ENCODE measurements at regions not wholly inside any gene's neighbourhood (a gene's known extent, or its start where the extent isn't known, plus 50 kb on each side); places are given as distances from the start of the nearest gene placed in this dataset.
A peak's percentile ranks its signal among the peaks of the same experiment; 100 is the strongest.

- Histone ChIP-seq H3K4me1 (ENCODE audit: control insufficient read depth, insufficient read depth, low read length) (no peaks in the 10 kb centered on the region), H3K4me3 (ENCODE audit: low read length) (no peak overlapping the region), H3K36me3 (ENCODE audit: control insufficient read depth, insufficient read depth, low read length) (no peaks in the 10 kb centered on the region), H3K27me3 (ENCODE audit: control insufficient read depth, insufficient read depth, low read length) (no peaks in the 10 kb centered on the region), H3K27ac (ENCODE audit: low read depth, low read length) (no peak overlapping the region), H3K9ac (ENCODE audit: low read length) (no peak overlapping the region)
Observed at GRCh38 chr5:74384851-74385250, 255.7 kb downstream of the ENC1 start.

- H3K27ac ChIP-seq (ENCODE audit: low read depth, low read length) = peak overlapping the region; percentile 27
- no peak overlapping the region for H3K9ac ChIP-seq (ENCODE audit: low read length)
- H3K4me3 ChIP-seq (ENCODE audit: low read length) = no peak overlapping the region
Observed at GRCh38 chr5:74382987-74383593, 257.4 kb downstream of the ENC1 start.

DNA sequence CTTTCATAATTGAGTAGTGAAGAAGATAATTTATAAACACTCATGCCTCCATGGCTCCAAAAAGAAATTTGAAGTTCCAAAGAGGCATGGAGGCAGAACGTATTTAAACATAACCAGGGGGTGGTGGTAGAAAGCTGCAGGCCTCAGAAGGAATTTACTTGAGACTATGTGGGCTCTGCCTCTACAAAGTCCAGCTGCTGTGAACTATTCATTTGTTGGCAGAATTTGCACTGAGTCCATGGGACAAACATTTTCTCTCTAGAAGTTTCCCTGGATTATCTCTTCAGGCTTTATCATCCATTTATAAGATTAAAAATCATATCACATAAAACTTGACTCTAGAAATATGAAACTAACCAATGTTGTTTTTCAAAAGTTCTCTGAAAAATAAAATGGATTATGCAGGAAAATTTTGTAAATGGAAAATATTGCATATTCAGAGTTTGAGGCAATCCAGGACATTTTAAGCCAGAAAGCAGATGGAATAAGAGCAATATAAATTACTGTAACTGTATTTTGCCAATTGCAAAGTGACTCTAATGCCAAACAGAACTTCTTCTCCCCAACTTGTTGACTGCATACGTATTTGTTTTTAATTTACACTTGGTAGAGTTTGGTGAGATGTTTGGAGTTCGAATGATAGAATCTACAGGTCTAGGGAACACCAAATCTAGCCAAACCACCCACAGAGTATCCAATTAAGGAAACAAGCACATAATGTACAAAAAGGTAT is 258.2 kb downstream of the ENC1 start:
- Histone ChIP-seq H3K4me3 (ENCODE audit: low read length) (no peak overlapping the region), H3K36me3 (ENCODE audit: control insufficient read depth, insufficient read depth, low read length) (no peaks in the 10 kb centered on the region), H3K27ac (ENCODE audit: low read depth, low read length) (no peak overlapping the region), H3K9ac (ENCODE audit: low read length) (no peak overlapping the region), H3K4me1 (ENCODE audit: control insufficient read depth, insufficient read depth, low read length) (no peaks in the 10 kb centered on the region), H3K27me3 (ENCODE audit: control insufficient read depth, insufficient read depth, low read length) (no peaks in the 10 kb centered on the region)

More at GRCh38 chr5:74382987-74383593, 257.4 kb downstream of the ENC1 start:
- H3K4me1 ChIP-seq (ENCODE audit: control insufficient read depth, insufficient read depth, low read length) = no peaks in the 10 kb centered on the region
- no peaks in the 10 kb centered on the region for H3K36me3 ChIP-seq (ENCODE audit: control insufficient read depth, insufficient read depth, low read length)
- no peaks in the 10 kb centered on the region for H3K27me3 ChIP-seq (ENCODE audit: control insufficient read depth, insufficient read depth, low read length)

GRCh38 chr5:74380193-74380592 is 260.3 kb downstream of the ENC1 start:
- no peak overlapping the region for H3K27ac ChIP-seq (ENCODE audit: low read depth, low read length)
- no peak overlapping the region for H3K4me3 ChIP-seq (ENCODE audit: low read length)
- no peaks in the 10 kb centered on the region for H3K27me3 ChIP-seq (ENCODE audit: control insufficient read depth, insufficient read depth, low read length)
- H3K36me3 ChIP-seq (ENCODE audit: control insufficient read depth, insufficient read depth, low read length) = no peaks in the 10 kb centered on the region
- no peak overlapping the region for H3K9ac ChIP-seq (ENCODE audit: low read length)
- no peaks in the 10 kb centered on the region for H3K4me1 ChIP-seq (ENCODE audit: control insufficient read depth, insufficient read depth, low read length)

DNA sequence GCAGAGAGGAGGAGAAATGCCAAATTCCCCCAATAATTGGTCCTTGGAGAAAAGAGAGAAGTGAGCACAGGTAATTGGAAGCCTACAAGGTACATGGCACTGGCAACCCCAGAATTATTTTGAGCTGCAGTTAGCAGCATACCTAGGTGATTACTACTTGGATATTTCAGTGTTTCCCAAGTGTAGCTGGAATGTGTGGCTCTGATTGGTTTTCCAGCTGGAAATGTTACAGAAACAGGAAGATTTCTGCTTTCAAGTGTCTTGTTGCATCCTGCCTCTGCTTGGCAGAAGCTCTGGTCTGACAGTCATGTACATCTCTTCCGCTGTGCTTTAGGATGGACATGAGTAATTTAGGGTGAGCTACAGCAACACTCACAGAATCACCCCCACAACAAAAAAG is 262.1 kb downstream of the ENC1 start:
- Histone ChIP-seq H3K36me3 (ENCODE audit: control insufficient read depth, insufficient read depth, low read length) (no peaks in the 10 kb centered on the region), H3K4me3 (ENCODE audit: low read length) (no peak overlapping the region), H3K4me1 (ENCODE audit: control insufficient read depth, insufficient read depth, low read length) (no peaks in the 10 kb centered on the region), H3K9ac (ENCODE audit: low read length) (no peak overlapping the region), H3K27me3 (ENCODE audit: control insufficient read depth, insufficient read depth, low read length) (no peaks in the 10 kb centered on the region), H3K27ac (ENCODE audit: low read depth, low read length) (no peak overlapping the region)

GRCh38 chr5:74376187-74376586 is 264.3 kb downstream of the ENC1 start:
- Histone ChIP-seq H3K27ac (ENCODE audit: low read depth, low read length) (no peak overlapping the region), H3K9ac (ENCODE audit: low read length) (no peak overlapping the region), H3K4me3 (ENCODE audit: low read length) (no peak overlapping the region), H3K4me1 (ENCODE audit: control insufficient read depth, insufficient read depth, low read length) (no peaks in the 10 kb centered on the region), H3K27me3 (ENCODE audit: control insufficient read depth, insufficient read depth, low read length) (no peaks in the 10 kb centered on the region), H3K36me3 (ENCODE audit: control insufficient read depth, insufficient read depth, low read length) (no peaks in the 10 kb centered on the region)

DNA sequence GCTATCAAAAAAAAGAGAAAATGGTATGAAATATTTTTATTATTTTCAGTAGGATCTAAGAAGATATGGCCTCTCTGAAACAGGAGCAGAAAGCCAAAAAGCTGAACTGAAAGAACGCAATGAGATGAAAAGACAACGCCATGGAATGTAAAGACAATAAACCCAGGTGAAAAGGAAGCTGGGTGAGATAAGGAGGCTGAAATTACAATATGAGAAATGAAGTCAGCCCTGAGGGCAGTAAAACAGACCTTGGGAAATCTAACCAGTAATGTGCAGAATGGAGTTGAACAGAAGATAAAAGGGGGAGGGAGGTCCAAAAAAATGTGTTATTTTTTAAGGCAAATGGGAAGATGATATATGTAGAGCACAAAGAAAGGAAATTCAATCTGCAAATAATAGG is 265.3 kb downstream of the ENC1 start:
- Histone ChIP-seq H3K36me3 (ENCODE audit: control insufficient read depth, insufficient read depth, low read length) (no peaks in the 10 kb centered on the region), H3K27ac (ENCODE audit: low read depth, low read length) (no peak overlapping the region), H3K4me1 (ENCODE audit: control insufficient read depth, insufficient read depth, low read length) (no peaks in the 10 kb centered on the region), H3K4me3 (ENCODE audit: low read length) (no peak overlapping the region), H3K27me3 (ENCODE audit: control insufficient read depth, insufficient read depth, low read length) (no peaks in the 10 kb centered on the region), H3K9ac (ENCODE audit: low read length) (no peak overlapping the region)

DNA sequence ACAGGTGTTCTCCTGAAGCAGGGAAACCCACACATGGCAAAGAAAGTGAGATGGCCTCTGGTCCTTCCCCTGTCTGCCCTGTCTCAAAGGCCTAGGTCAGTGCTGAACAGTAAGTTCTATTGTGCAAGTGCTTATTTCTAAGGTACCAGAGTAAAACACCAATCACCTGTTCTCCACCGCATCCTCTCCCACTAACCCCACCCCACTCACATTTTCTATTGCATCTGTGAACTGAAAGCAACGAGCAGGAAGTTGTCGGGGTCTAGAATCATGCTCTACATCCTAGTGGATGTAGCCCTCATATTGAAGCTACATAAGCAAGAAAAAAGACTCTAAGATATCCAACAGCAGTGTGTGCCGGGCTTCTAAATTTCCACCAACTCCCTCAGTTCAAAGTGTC is 265.9 kb downstream of the ENC1 start:
- Histone ChIP-seq H3K36me3 (ENCODE audit: control insufficient read depth, insufficient read depth, low read length) (no peaks in the 10 kb centered on the region), H3K4me1 (ENCODE audit: control insufficient read depth, insufficient read depth, low read length) (no peaks in the 10 kb centered on the region), H3K27me3 (ENCODE audit: control insufficient read depth, insufficient read depth, low read length) (no peaks in the 10 kb centered on the region), H3K4me3 (ENCODE audit: low read length) (no peak overlapping the region), H3K27ac (ENCODE audit: low read depth, low read length) (no peak overlapping the region), H3K9ac (ENCODE audit: low read length) (no peak overlapping the region)

DNA sequence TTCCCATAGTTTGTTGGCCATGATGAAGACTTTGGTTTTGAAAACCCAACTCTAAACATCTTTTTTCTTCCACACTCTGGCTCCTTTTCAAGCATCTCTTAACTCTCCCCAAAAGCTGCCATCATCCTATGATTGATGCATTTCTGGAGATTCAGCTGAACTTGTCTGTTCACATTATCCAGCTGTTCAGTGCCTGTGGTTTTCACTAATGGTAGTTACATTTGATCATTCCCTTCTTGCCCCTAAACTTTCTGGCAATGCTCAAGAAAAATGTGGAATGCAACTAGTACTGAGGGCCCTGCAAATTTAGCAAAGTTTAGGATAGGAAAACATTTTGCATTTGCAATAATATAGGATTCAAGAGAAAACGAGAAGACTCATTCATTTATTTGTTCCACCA is 267.5 kb downstream of the ENC1 start:
- Histone ChIP-seq H3K4me3 (ENCODE audit: low read length) (no peak overlapping the region), H3K9ac (ENCODE audit: low read length) (no peak overlapping the region), H3K27ac (ENCODE audit: low read depth, low read length) (no peak overlapping the region), H3K4me1 (ENCODE audit: control insufficient read depth, insufficient read depth, low read length) (no peaks in the 10 kb centered on the region), H3K27me3 (ENCODE audit: control insufficient read depth, insufficient read depth, low read length) (no peaks in the 10 kb centered on the region), H3K36me3 (ENCODE audit: control insufficient read depth, insufficient read depth, low read length) (no peaks in the 10 kb centered on the region)

GRCh38 chr5:74372502-74373064 is 267.9 kb downstream of the ENC1 start:
- H3K4me1 ChIP-seq (ENCODE audit: control insufficient read depth, insufficient read depth, low read length) = no peaks in the 10 kb centered on the region
- no peaks in the 10 kb centered on the region for H3K36me3 ChIP-seq (ENCODE audit: control insufficient read depth, insufficient read depth, low read length)
- no peak overlapping the region for H3K9ac ChIP-seq (ENCODE audit: low read length)
- no peak overlapping the region for H3K27ac ChIP-seq (ENCODE audit: low read depth, low read length)
- H3K27me3 ChIP-seq (ENCODE audit: control insufficient read depth, insufficient read depth, low read length) = no peaks in the 10 kb centered on the region
- no peak overlapping the region for H3K4me3 ChIP-seq (ENCODE audit: low read length)

- Histone ChIP-seq H3K4me1 (ENCODE audit: control insufficient read depth, insufficient read depth, low read length) (no peaks in the 10 kb centered on the region), H3K36me3 (ENCODE audit: control insufficient read depth, insufficient read depth, low read length) (no peaks in the 10 kb centered on the region), H3K9ac (ENCODE audit: low read length) (no peak overlapping the region), H3K27ac (ENCODE audit: low read depth, low read length) (no peak overlapping the region), H3K4me3 (ENCODE audit: low read length) (no peak overlapping the region), H3K27me3 (ENCODE audit: control insufficient read depth, insufficient read depth, low read length) (no peaks in the 10 kb centered on the region)
Observed at GRCh38 chr5:74372051-74372450, 268.5 kb downstream of the ENC1 start.

GRCh38 chr5:74371621-74372020 is 268.9 kb downstream of the ENC1 start:
- H3K9ac ChIP-seq (ENCODE audit: low read length) = no peak overlapping the region
- no peak overlapping the region for H3K4me3 ChIP-seq (ENCODE audit: low read length)
- H3K36me3 ChIP-seq (ENCODE audit: control insufficient read depth, insufficient read depth, low read length) = no peaks in the 10 kb centered on the region

GRCh38 chr5:74370168-74370567 is 270.4 kb downstream of the ENC1 start:
- Histone ChIP-seq H3K9ac (ENCODE audit: low read length) (no peak overlapping the region), H3K27me3 (ENCODE audit: control insufficient read depth, insufficient read depth, low read length) (no peaks in the 10 kb centered on the region), H3K36me3 (ENCODE audit: control insufficient read depth, insufficient read depth, low read length) (no peaks in the 10 kb centered on the region), H3K4me1 (ENCODE audit: control insufficient read depth, insufficient read depth, low read length) (no peaks in the 10 kb centered on the region), H3K27ac (ENCODE audit: low read depth, low read length) (no peak overlapping the region), H3K4me3 (ENCODE audit: low read length) (no peak overlapping the region)

More at GRCh38 chr5:74371621-74372020, 268.9 kb downstream of the ENC1 start:
- no peaks in the 10 kb centered on the region for H3K4me1 ChIP-seq (ENCODE audit: control insufficient read depth, insufficient read depth, low read length)
- no peaks in the 10 kb centered on the region for H3K27me3 ChIP-seq (ENCODE audit: control insufficient read depth, insufficient read depth, low read length)
- H3K27ac ChIP-seq (ENCODE audit: low read depth, low read length) = no peak overlapping the region

Data from rectal smooth muscle tissue (tissue), 1 donor.